Globus pallidus (tissue), 1 donor: ENCODE measurements at regions not wholly inside any gene's neighbourhood (a gene's known extent, or its start where the extent isn't known, plus 50 kb on each side); places are given as distances from the start of the nearest gene placed in this dataset.
"Not testable (repeated sequence)": the region's sequence is repeated elsewhere in the genome, so short reads cannot be mapped to it uniquely, and the experiment has no call there.

Source experiments
- DNase-seq: peaks from one replicate; pipeline ENCODE4 v3.0.0-alpha.2; 2015; ENCODE audit warnings: low spot score

DNA sequence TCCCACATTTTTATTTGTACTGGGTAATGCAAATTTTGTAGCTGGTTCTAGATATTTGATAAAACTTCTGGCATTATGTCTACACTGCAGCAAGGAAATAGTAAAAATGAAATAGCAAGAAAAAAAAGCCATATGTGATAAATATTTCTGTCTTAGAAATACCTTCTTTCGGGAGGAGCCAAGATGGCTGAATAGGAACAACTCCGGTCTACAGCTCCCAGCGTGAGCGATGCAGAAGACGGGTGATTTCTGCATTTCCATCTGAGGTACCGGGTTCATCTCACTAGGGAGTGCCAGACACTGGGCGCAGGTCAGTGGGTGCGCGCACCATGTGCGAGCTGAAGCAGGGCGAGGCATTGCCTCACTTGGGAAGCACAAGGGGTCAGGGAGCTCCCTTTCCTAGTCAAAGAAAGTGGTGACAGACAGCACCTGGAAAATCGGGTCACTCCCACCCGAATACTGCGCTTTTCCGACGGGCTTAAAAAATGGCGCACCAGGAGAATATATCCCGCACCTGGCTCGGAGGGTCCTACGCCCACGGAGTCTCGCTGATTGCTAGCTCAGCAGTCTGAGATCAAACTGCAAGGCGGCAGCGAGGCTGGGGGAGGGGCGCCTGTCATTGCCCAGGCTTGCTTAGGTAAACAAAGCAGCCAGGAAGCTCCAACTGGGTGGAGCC, 461.4 kb downstream of the ZWINT start:
- not testable (repeated sequence) for DNase-seq

DNA sequence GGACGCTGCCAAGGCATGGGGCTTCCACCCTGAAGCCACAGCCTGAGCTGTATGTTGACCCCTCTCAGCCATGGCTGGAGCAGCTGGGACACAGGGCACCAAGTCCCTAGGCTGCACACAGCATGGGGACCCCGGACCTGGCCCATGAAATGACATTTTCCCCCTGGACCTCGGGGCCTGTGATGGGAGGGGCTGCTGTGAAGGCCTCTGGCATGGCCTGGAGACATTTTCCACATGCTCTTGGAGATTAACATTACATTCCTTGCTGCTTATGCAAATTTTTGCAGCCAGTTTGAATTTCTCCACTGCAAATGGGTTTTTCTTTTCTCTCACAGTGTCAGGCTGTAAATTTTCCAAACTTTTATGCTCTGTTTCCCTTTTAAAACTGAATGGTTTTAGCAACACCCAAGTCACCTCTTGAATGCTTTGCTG, 463.6 kb downstream of the ZWINT start:
- no peak for DNase-seq

DNA sequence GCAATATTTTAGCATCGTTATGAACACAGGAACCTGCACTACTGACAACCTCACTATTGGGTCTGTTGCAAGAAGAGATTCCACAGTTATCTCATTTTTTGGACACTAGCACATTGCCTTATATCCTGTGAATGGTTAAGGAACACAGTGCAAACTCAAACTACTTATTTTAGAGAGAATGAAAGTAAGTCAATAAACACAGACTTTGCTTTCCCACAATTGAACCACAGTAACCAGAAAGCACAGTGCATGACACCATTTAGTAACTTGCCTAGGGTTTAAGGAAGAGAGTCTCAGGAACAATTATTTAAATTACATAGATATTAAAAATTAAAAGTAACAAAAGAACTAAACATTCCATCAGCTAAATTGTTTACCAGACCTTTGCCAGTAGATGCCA, 468.8 kb downstream of the ZWINT start:
- no peak for DNase-seq

DNA sequence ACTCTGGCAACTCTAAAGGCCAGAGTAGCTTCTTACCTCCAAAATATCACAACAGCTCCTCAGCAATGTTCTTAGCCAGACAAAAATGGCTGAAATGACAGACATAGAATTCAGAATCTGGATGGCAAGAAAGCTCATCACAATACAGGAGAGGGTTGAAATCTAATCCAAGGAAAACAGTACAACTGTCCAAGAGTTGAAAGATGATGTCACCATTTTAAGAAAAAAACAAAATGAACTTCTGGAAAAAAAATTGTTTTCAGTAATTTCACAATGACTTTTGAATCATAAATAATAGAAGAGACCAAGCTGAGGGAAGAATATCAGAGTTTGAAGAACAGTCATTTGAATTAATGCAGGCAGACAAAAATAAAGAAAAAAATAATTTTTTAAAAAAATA, 479.5 kb downstream of the ZWINT start:
- no peak for DNase-seq

DNA sequence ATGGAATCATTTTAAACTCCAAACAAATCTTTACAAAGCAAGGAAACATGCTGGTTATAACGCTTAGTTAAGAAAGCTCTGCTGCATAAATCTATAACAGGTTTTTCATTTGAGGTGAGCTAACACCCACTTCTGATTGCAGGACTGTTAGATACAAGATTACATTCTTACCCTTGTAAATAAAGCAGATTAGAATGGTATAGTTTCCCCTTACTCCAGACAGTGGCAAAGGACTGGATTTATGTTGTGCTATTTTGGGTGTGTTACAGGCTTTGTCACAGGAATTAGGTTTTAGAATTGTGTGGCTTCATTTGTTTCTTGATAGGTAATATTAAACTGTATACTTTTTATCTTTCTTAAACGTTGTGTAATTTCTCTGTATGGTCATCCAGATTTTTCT, 487.6 kb downstream of the ZWINT start:
- no peak for DNase-seq

- DNase-seq, result no peak
Observed at GRCh38 chr10:55870186-55870585, 490.9 kb downstream of the ZWINT start.

DNA sequence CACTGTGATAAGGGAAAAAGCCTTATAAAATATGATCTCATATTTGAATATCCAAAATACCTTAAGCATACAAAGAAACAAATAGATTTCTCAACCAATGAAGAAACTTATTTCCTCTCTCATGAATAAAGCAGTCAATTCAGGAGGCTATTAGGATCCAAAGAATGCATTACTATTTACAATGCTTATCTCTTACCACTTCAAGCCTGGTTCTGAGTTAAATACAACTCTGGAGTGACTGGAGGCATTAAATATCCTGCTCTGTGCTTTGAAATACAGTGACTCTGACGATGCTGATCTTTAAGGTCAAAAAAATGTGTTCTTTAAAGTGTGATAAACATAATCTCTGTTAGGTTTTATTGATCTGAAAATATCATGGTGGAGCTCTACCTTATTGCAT, 493.2 kb downstream of the ZWINT start:
- no peak for DNase-seq

GRCh38 chr10:55858730-55859129, 502.3 kb downstream of the ZWINT start:
- no peak for DNase-seq

DNA sequence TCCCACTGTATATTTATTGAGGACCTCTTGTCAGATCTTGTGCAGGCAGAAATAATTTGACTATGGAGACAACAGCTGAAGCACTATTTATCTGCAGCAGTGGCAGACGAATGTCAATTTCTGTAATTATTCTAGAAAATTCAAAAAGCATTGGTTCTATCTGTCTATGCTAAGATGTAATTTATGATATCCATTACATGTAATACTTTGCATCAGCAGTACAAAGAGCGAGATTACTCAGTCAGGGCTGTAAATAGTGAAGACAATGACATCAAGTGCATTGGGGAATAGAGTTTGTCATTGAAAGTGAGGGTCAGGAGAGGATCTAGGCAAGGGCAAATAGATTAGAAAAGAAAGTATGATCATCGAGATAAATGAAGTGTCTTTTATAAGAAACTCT, 508.2 kb downstream of the ZWINT start:
- no peak for DNase-seq

- no peak for DNase-seq
Observed at GRCh38 chr10:55837273-55837672, 523.8 kb downstream of the ZWINT start.

- no peak for DNase-seq
Observed at GRCh38 chr10:55822096-55822495, 539.0 kb downstream of the ZWINT start.

DNA sequence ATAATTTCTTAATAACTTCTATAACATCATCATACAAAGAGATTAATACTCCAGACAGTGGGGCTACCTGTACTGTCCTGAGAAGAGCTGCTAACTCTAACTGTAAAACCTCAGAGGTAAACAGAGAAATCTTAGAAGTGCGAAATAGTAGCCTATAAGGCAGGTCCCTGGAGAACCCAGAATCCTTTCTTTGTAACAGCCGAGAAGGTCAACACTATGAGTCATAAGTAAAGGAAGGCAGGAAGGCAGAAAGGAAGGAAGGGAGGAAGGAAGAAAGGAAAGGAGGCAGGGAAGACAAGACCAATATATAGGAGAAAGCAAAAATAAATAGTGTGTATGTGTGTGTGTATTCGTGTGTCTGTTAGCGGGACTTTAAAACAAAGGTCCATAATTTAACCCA, 540.6 kb downstream of the ZWINT start:
- DNase-seq, result no peak

GRCh38 chr10:55820071-55820470, 541.0 kb downstream of the ZWINT start:
- DNase-seq, result no peak

DNA sequence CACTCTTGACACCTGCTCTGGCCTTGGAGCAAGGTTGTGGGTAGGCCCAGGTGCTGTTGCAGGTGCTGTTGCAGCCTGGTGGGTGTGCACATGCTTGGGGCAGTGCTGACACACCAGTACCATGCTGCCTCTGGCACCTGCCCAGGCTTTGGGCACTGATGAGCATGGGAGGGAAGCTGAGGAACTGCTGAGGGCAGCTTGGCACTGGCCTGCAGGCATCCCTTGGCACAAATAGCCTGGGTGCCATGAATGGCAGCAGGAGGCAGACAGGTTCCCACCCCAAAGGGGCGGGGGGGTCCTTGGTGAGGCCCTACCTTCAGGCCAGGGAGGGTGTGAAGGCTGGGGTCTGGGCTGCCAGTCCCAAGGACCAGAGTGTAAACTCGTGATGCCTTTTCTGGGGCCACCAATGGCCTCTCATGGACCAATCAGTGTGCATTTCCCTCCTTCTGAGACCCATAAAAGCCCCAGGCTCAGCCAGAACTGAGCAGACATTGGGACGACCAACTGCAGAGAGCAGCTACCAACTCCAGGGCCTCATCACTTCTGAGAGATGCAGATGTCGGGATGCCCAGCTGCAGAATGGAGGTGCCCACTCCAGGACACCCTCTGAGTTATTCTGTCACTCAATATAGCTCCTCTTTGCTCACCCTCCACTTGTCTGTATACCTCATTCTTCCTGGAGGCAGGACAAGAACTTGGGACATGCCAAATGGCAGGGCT, 547.4 kb downstream of the ZWINT start:
- no peak for DNase-seq

GRCh38 chr10:55803055-55803454, 558.0 kb downstream of the ZWINT start:
- DNase-seq, result no peak

GRCh38 chr10:55801353-55801661, 559.8 kb downstream of the ZWINT start:
- no peak for DNase-seq

DNA sequence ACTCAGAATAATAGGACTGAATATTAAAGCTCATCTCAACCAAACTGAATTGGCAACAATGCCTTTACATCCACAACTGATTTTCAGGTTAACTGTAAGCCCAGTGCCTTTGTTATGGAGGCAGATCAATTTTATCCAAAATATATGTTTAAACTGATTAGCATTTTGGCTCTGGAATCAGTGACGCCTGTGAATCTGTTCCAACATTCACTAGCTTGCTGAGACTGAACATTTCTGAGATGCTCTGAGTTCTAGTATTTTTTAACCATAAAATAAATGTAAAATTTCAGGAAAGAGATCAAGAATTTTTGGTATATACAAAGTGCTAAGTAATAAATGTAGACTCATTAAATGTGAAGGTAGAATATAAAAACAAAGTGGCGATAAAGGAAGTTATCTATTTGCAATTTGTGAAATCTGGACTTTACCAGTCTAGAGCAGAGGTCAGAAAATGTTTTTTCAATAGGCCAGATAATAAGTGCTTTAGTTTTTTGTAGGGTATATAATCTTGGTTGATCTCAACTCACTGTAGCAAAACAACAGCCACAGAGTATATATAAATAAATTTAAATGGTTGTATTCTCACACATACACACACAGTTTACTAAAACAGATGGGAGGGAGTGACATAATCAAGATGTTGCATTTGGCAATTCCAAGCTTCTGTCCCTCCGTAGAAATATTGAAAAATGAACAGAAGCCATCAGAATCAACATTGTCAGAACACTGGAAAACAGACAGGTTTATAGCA, 560.3 kb downstream of the ZWINT start:
- no peak for DNase-seq

DNA sequence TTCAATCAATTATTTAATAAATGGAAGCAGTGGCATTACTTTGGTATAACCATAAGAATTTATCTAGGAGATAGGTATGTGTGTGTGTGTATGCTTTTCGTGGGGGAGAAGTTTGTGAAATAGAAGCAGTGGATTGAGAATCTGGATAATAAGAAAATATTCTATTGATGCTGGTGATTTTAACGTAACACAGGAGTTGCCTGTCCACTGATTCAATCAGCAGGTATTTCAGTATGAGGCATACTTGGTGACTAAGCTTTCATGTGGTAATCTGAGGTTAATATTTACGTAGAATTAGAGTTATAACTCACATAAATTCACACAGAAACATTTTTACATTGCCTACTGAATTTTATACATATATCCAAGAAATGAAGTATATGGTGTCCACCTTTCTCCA, 568.0 kb downstream of the ZWINT start:
- DNase-seq, result no peak

- not testable (repeated sequence) for DNase-seq
Observed at GRCh38 chr10:55790276-55790675, 570.8 kb downstream of the ZWINT start.

GRCh38 chr10:55786461-55787050, 574.5 kb downstream of the ZWINT start:
- no peak for DNase-seq

GRCh38 chr10:55782181-55782580, 578.9 kb downstream of the ZWINT start:
- no peak for DNase-seq

GRCh38 chr10:55766212-55766611, 594.8 kb downstream of the ZWINT start:
- DNase-seq, result no peak

DNA sequence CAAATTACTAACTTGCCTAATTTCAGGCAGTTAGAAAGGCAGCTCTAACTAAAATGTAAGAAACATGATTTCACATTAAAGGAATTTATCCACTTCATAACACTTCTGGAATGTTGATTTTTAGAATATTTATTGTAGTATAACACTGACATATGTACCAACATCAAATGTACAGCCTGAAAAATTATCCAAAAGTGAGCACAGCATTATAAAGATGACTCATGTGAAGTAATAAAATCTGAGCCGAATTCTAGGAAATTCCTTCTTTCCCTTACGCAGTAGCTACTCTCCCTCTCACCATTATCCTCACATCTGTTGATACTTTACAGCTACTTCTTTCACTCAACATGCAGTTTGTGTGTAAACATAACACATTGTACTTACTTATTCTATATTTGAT, 610.6 kb downstream of the ZWINT start:
- no peak for DNase-seq
